ENCODE measurements at regions not wholly inside any gene's neighbourhood (a gene's known extent, or its start where the extent isn't known, plus 50 kb on each side); places are given as distances from the start of the nearest gene placed in this dataset.

- Histone ChIP-seq H3K27me3 (ENCODE audit: low read depth, low read length) (no peaks in the 10 kb centered on the region), H2AFZ (ENCODE audit: low read depth, low read length) (no peak overlapping the region), H4K20me1 (ENCODE audit: insufficient read depth, low read length) (no peaks in the 10 kb centered on the region), H3K79me2 (ENCODE audit: low read length) (no peaks in the 10 kb centered on the region), H3K9me3 (ENCODE audit: insufficient read depth, low read length) (no peaks in the 10 kb centered on the region), H3K4me1 (ENCODE audit: low read length) (no peaks in the 10 kb centered on the region), H3K9ac (ENCODE audit: low read length) (no peak overlapping the region), H3K27ac (ENCODE audit: low read length) (no peak overlapping the region), H3K4me2 (ENCODE audit: low read length) (no peak overlapping the region), H3K4me3 (ENCODE audit: low read length) (no peak overlapping the region), H3K36me3 (replicated peaks; ENCODE audit: low read depth, low read length) (no peaks in the 10 kb centered on the region)
- no peak for TF ChIP-seq EZH2phosphoT487 (IDR thresholded peaks at IDR 0.05; ENCODE audit: low read depth)
- TF ChIP-seq CTCF (IDR thresholded peaks at IDR 0.05; ENCODE audit: low read depth, low read length) = no peak
Measured at GRCh38 chr2:5067816-5068215, 624.4 kb upstream of the SOX11 start.

GRCh38 chr2:5070257-5070656 lies 621.9 kb upstream of the SOX11 start:
- Histone ChIP-seq H3K79me2 (ENCODE audit: low read length) (no peaks in the 10 kb centered on the region), H3K4me2 (ENCODE audit: low read length) (no peak overlapping the region), H3K4me1 (ENCODE audit: low read length) (no peaks in the 10 kb centered on the region), H3K27me3 (ENCODE audit: low read depth, low read length) (no peaks in the 10 kb centered on the region), H3K4me3 (ENCODE audit: low read length) (no peak overlapping the region), H3K27ac (ENCODE audit: low read length) (no peak overlapping the region), H3K9ac (ENCODE audit: low read length) (no peak overlapping the region), H3K9me3 (ENCODE audit: insufficient read depth, low read length) (no peaks in the 10 kb centered on the region), H3K36me3 (replicated peaks; ENCODE audit: low read depth, low read length) (no peaks in the 10 kb centered on the region), H2AFZ (ENCODE audit: low read depth, low read length) (no peak overlapping the region), H4K20me1 (ENCODE audit: insufficient read depth, low read length) (no peaks in the 10 kb centered on the region)
- no peak for TF ChIP-seq EZH2phosphoT487 (IDR thresholded peaks at IDR 0.05; ENCODE audit: low read depth)
- no peak for TF ChIP-seq CTCF (IDR thresholded peaks at IDR 0.05; ENCODE audit: low read depth, low read length)

GRCh38 chr2:5074733-5075132 lies 617.5 kb upstream of the SOX11 start:
- Histone ChIP-seq H3K27ac (ENCODE audit: low read length) (no peak overlapping the region), H3K27me3 (ENCODE audit: low read depth, low read length) (no peaks in the 10 kb centered on the region), H3K9ac (ENCODE audit: low read length) (no peak overlapping the region), H3K4me1 (ENCODE audit: low read length) (no peaks in the 10 kb centered on the region), H3K4me3 (ENCODE audit: low read length) (no peak overlapping the region), H3K36me3 (replicated peaks; ENCODE audit: low read depth, low read length) (no peaks in the 10 kb centered on the region), H4K20me1 (ENCODE audit: insufficient read depth, low read length) (no peaks in the 10 kb centered on the region), H3K79me2 (ENCODE audit: low read length) (no peaks in the 10 kb centered on the region), H3K9me3 (ENCODE audit: insufficient read depth, low read length) (no peaks in the 10 kb centered on the region), H3K4me2 (ENCODE audit: low read length) (no peak overlapping the region), H2AFZ (ENCODE audit: low read depth, low read length) (no peak overlapping the region)
- TF ChIP-seq EZH2phosphoT487 (IDR thresholded peaks at IDR 0.05; ENCODE audit: low read depth) = no peak
- TF ChIP-seq CTCF (IDR thresholded peaks at IDR 0.05; ENCODE audit: low read depth, low read length) = no peak

GRCh38 chr2:5076599-5076998 lies 615.6 kb upstream of the SOX11 start:
- Histone ChIP-seq H3K4me1 (ENCODE audit: low read length) (no peaks in the 10 kb centered on the region), H3K9me3 (ENCODE audit: insufficient read depth, low read length) (no peaks in the 10 kb centered on the region), H3K4me3 (ENCODE audit: low read length) (no peak overlapping the region), H3K27ac (ENCODE audit: low read length) (no peak overlapping the region), H3K27me3 (ENCODE audit: low read depth, low read length) (no peaks in the 10 kb centered on the region), H3K9ac (ENCODE audit: low read length) (no peak overlapping the region), H2AFZ (ENCODE audit: low read depth, low read length) (no peak overlapping the region), H3K36me3 (replicated peaks; ENCODE audit: low read depth, low read length) (no peaks in the 10 kb centered on the region), H4K20me1 (ENCODE audit: insufficient read depth, low read length) (no peaks in the 10 kb centered on the region), H3K79me2 (ENCODE audit: low read length) (no peaks in the 10 kb centered on the region), H3K4me2 (ENCODE audit: low read length) (no peak overlapping the region)
- TF ChIP-seq CTCF (IDR thresholded peaks at IDR 0.05; ENCODE audit: low read depth, low read length) = no peak
- no peak for TF ChIP-seq EZH2phosphoT487 (IDR thresholded peaks at IDR 0.05; ENCODE audit: low read depth)

Measured in OCI-LY3 (cell line).